Uterus (tissue), 3 donors: ENCODE measurements at regions not wholly inside any gene's neighbourhood (a gene's known extent, or its start where the extent isn't known, plus 50 kb on each side); places are given as distances from the start of the nearest gene placed in this dataset.

Source experiments
- DNase-seq, 2 donors: peaks; one replicate each; pipeline ENCODE4 v3.0.0-alpha.2; 2019 to 2020
- H3K27ac ChIP-seq, 2 donors: fragments of 200-600 bp; sonication (generic); 1 replicate in 1 of 2; 2 replicates in 1 of 2; pipeline ENCODE4 v1.5.1; 2016 to 2018
- H3K27me3 ChIP-seq, 2 donors: fragments of 200-600 bp; sonication (generic); one replicate each; pipeline ENCODE4 v1.5.1; 2018 to 2019; ENCODE audit warnings: control low read depth in 1 of 2
- H3K36me3 ChIP-seq, 2 donors: fragments of 200-600 bp; sonication (generic); one replicate each; pipeline ENCODE4 v1.5.1; 2019; ENCODE audit warnings: control low read depth in 1 of 2
- H3K4me1 ChIP-seq, 2 donors: fragments of 200-600 bp; sonication (generic); one replicate each; pipeline ENCODE4 v1.5.1; 2018 to 2019; ENCODE audit warnings: control low read depth in 1 of 2
- H3K4me3 ChIP-seq, 2 donors: fragments of 200-600 bp; sonication (generic); 1 replicate in 1 of 2; 2 replicates in 1 of 2; pipeline ENCODE4 v1.5.1; 2018 to 2019; ENCODE audit warnings: mild to moderate bottlenecking in 1 of 2
- H3K9me3 ChIP-seq, 2 donors: fragments of 200-600 bp; sonication (generic); one replicate each; pipeline ENCODE4 v1.5.1; 2019; ENCODE audit warnings: control low read depth in 1 of 2
- POLR2A ChIP-seq, 2 donors: fragments of 450-650 bp; IDR thresholded peaks; one replicate each; pipeline ENCODE4 v1.6.1; 2016; ENCODE audit warnings: antibody characterized with exemption in 2 of 2, mild to moderate bottlenecking in 1 of 2, moderate library complexity in 1 of 2
- intact Hi-C: fragments of 100-400 bp; cut with DNase I; formaldehyde crosslinking; loops from one replicate; pipeline ENCODE4 v1.15.1; 2023; ENCODE audit warnings: low total_unique reads
- TF ChIP-seq, protein P1 (sequence below), 4 experiments: fragments of 200-600 bp in 2 of 4; fragments of 450-650 bp in 2 of 4; sonication (generic) in 2 of 4; IDR thresholded peaks; one replicate each; pipeline ENCODE4 v1.5.1; 2016 to 2019; ENCODE audit warnings: antibody characterized with exemption in 4 of 4, mild to moderate bottlenecking in 2 of 4, moderate library complexity in 1 of 4
- donor health status: DM: yes; HTN: yes; CAD: no.

GRCh38 chr14:28323366-28323765, 443.2 kb upstream of the FOXG1 start:
- DNase-seq, result no peak
- Histone ChIP-seq H3K4me1 (no peaks in the 10 kb centered on the region), H3K36me3 (no peaks in the 10 kb centered on the region), H3K4me3 (no peak overlapping the region), H3K9me3 (no peaks in the 10 kb centered on the region), H3K27ac (no peak overlapping the region), H3K27me3 (no peaks in the 10 kb centered on the region)
- no peak for TF ChIP-seq POLR2A (IDR thresholded peaks at IDR 0.05)
- TF ChIP-seq, protein P1, sequence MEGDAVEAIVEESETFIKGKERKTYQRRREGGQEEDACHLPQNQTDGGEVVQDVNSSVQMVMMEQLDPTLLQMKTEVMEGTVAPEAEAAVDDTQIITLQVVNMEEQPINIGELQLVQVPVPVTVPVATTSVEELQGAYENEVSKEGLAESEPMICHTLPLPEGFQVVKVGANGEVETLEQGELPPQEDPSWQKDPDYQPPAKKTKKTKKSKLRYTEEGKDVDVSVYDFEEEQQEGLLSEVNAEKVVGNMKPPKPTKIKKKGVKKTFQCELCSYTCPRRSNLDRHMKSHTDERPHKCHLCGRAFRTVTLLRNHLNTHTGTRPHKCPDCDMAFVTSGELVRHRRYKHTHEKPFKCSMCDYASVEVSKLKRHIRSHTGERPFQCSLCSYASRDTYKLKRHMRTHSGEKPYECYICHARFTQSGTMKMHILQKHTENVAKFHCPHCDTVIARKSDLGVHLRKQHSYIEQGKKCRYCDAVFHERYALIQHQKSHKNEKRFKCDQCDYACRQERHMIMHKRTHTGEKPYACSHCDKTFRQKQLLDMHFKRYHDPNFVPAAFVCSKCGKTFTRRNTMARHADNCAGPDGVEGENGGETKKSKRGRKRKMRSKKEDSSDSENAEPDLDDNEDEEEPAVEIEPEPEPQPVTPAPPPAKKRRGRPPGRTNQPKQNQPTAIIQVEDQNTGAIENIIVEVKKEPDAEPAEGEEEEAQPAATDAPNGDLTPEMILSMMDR (IDR thresholded peaks at IDR 0.05), result no peak
- intact Hi-C loops, result no loop called here

GRCh38 chr14:28323951-28324741, 442.4 kb upstream of the FOXG1 start:
- intact Hi-C loops, result no loop called here
- no peaks in the 10 kb centered on the region for H3K4me1 ChIP-seq
- H3K9me3 ChIP-seq, result no peaks in the 10 kb centered on the region
- H3K4me3 ChIP-seq, result no peak overlapping the region
- H3K27ac ChIP-seq, result no peak overlapping the region
- H3K36me3 ChIP-seq, result no peaks in the 10 kb centered on the region
- no peak for DNase-seq
- TF ChIP-seq POLR2A (IDR thresholded peaks at IDR 0.05), result no peak
- TF ChIP-seq, protein P1 (IDR thresholded peaks at IDR 0.05), result no peak
- H3K27me3 ChIP-seq, result no peaks in the 10 kb centered on the region

DNA sequence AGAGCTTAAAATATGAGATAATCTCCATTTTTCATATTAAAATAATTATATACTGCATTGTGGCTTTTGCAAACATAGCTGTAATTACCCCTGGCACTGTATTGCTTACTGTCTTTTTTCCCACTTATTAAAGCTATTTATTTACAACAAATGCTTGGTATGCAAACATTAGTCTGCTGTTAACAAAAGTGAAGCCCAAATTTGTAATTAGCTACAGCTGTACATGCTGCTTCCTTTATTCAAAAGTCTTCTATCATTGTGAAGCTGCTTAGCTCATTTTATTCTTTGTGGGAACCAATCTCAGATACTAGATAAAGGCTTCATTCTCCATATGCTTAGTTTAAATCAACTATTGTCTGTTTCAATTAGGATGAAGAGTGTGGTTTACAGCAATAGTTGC, 425.8 kb upstream of the FOXG1 start:
- Histone ChIP-seq H3K27ac (no peak overlapping the region), H3K4me3 (no peak overlapping the region), H3K36me3 (no peaks in the 10 kb centered on the region), H3K9me3 (no peaks in the 10 kb centered on the region), H3K4me1 (no peaks in the 10 kb centered on the region), H3K27me3 (no peaks in the 10 kb centered on the region)
- no peak for DNase-seq
- intact Hi-C loops, result no loop called here
- no peak for TF ChIP-seq POLR2A (IDR thresholded peaks at IDR 0.05)
- TF ChIP-seq, protein P1 (IDR thresholded peaks at IDR 0.05), result no peak

DNA sequence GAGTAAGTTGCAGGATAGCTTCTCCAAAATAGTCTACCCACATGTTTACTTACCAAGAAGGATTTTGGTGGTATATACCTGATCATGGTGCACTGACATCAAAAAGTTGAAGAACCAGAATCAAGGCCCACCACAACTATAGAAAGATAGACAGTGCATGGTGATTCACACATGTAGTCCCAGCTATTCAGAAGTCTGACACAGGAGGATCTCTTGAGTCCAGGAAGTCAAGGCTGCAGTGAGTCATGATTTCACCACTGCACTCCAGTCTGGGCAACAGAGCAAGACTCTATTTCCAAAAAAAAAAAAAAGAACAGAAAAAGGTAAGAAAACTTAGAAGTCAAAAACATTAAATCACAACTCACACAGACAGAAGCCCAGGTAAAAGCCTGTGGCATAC, 422.2 kb upstream of the FOXG1 start:
- H3K9me3 ChIP-seq, result no peaks in the 10 kb centered on the region
- H3K27ac ChIP-seq, result no peak overlapping the region
- intact Hi-C loops, result no loop called here
- TF ChIP-seq, protein P1 (IDR thresholded peaks at IDR 0.05), result no peak
- TF ChIP-seq POLR2A (IDR thresholded peaks at IDR 0.05), result no peak
- H3K36me3 ChIP-seq, result no peaks in the 10 kb centered on the region
- no peaks in the 10 kb centered on the region for H3K27me3 ChIP-seq
- no peak for DNase-seq
- no peak overlapping the region for H3K4me3 ChIP-seq
- no peaks in the 10 kb centered on the region for H3K4me1 ChIP-seq

DNA sequence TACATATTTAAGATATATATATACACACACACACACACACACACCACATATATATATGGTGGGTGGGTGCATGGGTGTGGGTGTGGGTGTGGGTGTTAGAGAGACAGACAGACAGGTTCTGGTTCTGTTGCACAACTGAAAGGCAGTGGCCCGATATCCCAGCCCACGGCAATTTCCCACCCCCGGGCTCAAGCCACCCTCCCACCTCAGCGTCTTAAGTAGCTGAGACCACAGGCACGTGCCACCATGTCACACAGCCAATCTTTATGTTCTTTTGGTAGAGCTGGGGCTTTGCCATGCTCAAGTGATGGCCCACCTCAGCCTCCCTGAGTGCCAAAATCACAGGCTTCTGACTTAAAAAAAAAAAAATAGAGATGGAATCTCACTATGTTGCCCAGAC, 417.8 kb upstream of the FOXG1 start:
- intact Hi-C loops, result no loop called here
- no peak for TF ChIP-seq POLR2A (IDR thresholded peaks at IDR 0.05)
- TF ChIP-seq, protein P1 (IDR thresholded peaks at IDR 0.05), result no peak
- H3K4me3 ChIP-seq, result no peak overlapping the region
- H3K9me3 ChIP-seq, result no peaks in the 10 kb centered on the region
- no peaks in the 10 kb centered on the region for H3K27me3 ChIP-seq
- DNase-seq, result no peak
- H3K4me1 ChIP-seq, result no peaks in the 10 kb centered on the region
- H3K36me3 ChIP-seq, result no peaks in the 10 kb centered on the region
- H3K27ac ChIP-seq, result no peak overlapping the region
